ENCODE measurements at regions not wholly inside any gene's neighbourhood (a gene's known extent, or its start where the extent isn't known, plus 50 kb on each side); places are given as distances from the start of the nearest gene placed in this dataset.

DNA sequence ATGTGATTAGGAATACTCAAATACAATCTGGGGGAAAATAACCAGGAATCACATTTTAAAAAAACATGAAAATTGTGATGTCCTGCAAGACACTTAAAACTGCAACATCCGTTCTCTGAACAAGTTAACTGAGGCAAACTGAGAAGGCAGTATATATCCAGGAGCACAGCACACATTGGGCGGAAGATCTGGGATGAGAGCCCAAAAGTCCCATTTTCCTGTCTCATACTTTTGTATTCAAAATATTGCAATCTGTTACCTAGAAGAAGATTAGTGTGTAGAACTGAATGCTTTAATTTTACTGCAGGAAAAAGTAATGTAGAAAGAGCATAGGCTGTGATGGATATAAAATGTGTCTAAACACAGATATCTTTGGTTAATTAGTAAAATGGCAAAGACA, 276.8 kb upstream of the FANCL start:
- no peak for TF ChIP-seq POLR2A (IDR thresholded peaks at IDR 0.05)
- TF ChIP-seq, protein P1, sequence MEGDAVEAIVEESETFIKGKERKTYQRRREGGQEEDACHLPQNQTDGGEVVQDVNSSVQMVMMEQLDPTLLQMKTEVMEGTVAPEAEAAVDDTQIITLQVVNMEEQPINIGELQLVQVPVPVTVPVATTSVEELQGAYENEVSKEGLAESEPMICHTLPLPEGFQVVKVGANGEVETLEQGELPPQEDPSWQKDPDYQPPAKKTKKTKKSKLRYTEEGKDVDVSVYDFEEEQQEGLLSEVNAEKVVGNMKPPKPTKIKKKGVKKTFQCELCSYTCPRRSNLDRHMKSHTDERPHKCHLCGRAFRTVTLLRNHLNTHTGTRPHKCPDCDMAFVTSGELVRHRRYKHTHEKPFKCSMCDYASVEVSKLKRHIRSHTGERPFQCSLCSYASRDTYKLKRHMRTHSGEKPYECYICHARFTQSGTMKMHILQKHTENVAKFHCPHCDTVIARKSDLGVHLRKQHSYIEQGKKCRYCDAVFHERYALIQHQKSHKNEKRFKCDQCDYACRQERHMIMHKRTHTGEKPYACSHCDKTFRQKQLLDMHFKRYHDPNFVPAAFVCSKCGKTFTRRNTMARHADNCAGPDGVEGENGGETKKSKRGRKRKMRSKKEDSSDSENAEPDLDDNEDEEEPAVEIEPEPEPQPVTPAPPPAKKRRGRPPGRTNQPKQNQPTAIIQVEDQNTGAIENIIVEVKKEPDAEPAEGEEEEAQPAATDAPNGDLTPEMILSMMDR (IDR thresholded peaks at IDR 0.05) = no peak
- TF ChIP-seq EP300 (IDR thresholded peaks at IDR 0.05) = no peak
